A172 (cell line): ENCODE measurements at regions not wholly inside any gene's neighbourhood (a gene's known extent, or its start where the extent isn't known, plus 50 kb on each side); places are given as distances from the start of the nearest gene placed in this dataset.
A peak's percentile ranks its signal among the peaks of the same experiment; 100 is the strongest.

Source experiments
- DNase-seq: peaks from one replicate; pipeline ENCODE4 v3.0.0-alpha.2; 2015; ENCODE audit warnings: low spot score

- DNase-seq: peak; percentile 40
These were observed 322.7 kb upstream of the HAND2 start for GRCh38 chr4:173852775-173853174.

GRCh38 chr4:173845580-173845979 is 315.6 kb upstream of the HAND2 start:
- no peak for DNase-seq

- DNase-seq: no peak
These were observed 309.8 kb upstream of the HAND2 start for GRCh38 chr4:173839865-173840264.

GRCh38 chr4:173837517-173837916 is 307.5 kb upstream of the HAND2 start:
- no peak for DNase-seq

GRCh38 chr4:173835903-173836302 is 305.9 kb upstream of the HAND2 start:
- DNase-seq: peak; percentile 46

GRCh38 chr4:173834151-173834550 is 304.1 kb upstream of the HAND2 start:
- DNase-seq: peak; percentile 19

- no peak for DNase-seq
These were observed 299.5 kb upstream of the HAND2 start for GRCh38 chr4:173829565-173829964.

- DNase-seq: no peak
These were observed 297.7 kb upstream of the HAND2 start for GRCh38 chr4:173827707-173828106.

- no peak for DNase-seq
These were observed 291.8 kb upstream of the HAND2 start for GRCh38 chr4:173821876-173822275.

GRCh38 chr4:173821036-173821435 is 291.0 kb upstream of the HAND2 start:
- DNase-seq: peak; percentile 8

- no peak for DNase-seq
These were observed 277.3 kb upstream of the HAND2 start for GRCh38 chr4:173807347-173807746.

- DNase-seq: no peak
These were observed 275.9 kb upstream of the HAND2 start for GRCh38 chr4:173805884-173806283.

- DNase-seq: no peak
These were observed 272.6 kb upstream of the HAND2 start for GRCh38 chr4:173802662-173803022.

GRCh38 chr4:173801876-173802661 is 272.0 kb upstream of the HAND2 start:
- no peak for DNase-seq

GRCh38 chr4:173801361-173801760 is 271.3 kb upstream of the HAND2 start:
- DNase-seq: no peak

- DNase-seq: no peak
These were observed 267.3 kb upstream of the HAND2 start for GRCh38 chr4:173797296-173797695.

GRCh38 chr4:173794662-173795061 is 264.6 kb upstream of the HAND2 start:
- peak; percentile 52 for DNase-seq

GRCh38 chr4:173793937-173794510 is 264.0 kb upstream of the HAND2 start:
- peak; percentile 10 for DNase-seq

GRCh38 chr4:173782660-173783059 is 252.6 kb upstream of the HAND2 start:
- DNase-seq: no peak

- no peak for DNase-seq
These were observed 247.9 kb upstream of the HAND2 start for GRCh38 chr4:173777921-173778320.

GRCh38 chr4:173777421-173777820 is 247.4 kb upstream of the HAND2 start:
- DNase-seq: no peak

GRCh38 chr4:173769568-173769967 is 239.5 kb upstream of the HAND2 start:
- DNase-seq: no peak

- DNase-seq: no peak
These were observed 237.6 kb upstream of the HAND2 start for GRCh38 chr4:173767650-173768049.

- no peak for DNase-seq
These were observed 236.2 kb upstream of the HAND2 start for GRCh38 chr4:173766171-173766600.
